ENCODE measurements at regions not wholly inside any gene's neighbourhood (a gene's known extent, or its start where the extent isn't known, plus 50 kb on each side); places are given as distances from the start of the nearest gene placed in this dataset.
A peak's percentile ranks its signal among the peaks of the same experiment; 100 is the strongest.

GRCh38 chr6:1247056-1247455 lies 64.8 kb upstream of the FOXQ1 start:
- no peak overlapping the region for H3K4me3 ChIP-seq
- no peaks in the 10 kb centered on the region for H4K20me1 ChIP-seq (ENCODE audit: insufficient read depth)
- in situ Hi-C loops (cut with MboI), result no loop called here
- TF ChIP-seq EZH2 (IDR thresholded peaks at IDR 0.05; ENCODE audit: insufficient read depth, poor library complexity, severe bottlenecking), result no peak
- no peak for TF ChIP-seq EZH2phosphoT487 (IDR thresholded peaks at IDR 0.05; ENCODE audit: insufficient read depth, low read depth)
- H3K27me3 ChIP-seq (replicated peaks; ENCODE audit: insufficient read depth), result peaks cover 14% of the 10 kb centered on the region; the same call in 1 of the 2 replicates
- no peaks in the 10 kb centered on the region for H3K9me2 ChIP-seq (ENCODE audit: insufficient read depth)
- H2AFZ ChIP-seq, result no peak overlapping the region
- H3K79me2 ChIP-seq (ENCODE audit: insufficient read depth), result no peaks in the 10 kb centered on the region
- no peak overlapping the region for H3K9ac ChIP-seq
- no peaks in the 10 kb centered on the region for H3K4me1 ChIP-seq (ENCODE audit: insufficient read depth)
- no peak for DNase-seq
- H3K27ac ChIP-seq, result no peak overlapping the region
- no peaks in the 10 kb centered on the region for H3F3A ChIP-seq (ENCODE audit: insufficient read depth)
- WGBS, 2 experiments (ENCODE audit: low coverage in 1 of 2, low lambda C conversion rate in 2 of 2, missing lambda C conversion rate in 2 of 2), result 52 to 61% methylated on average over 5 of the region's 5 CpGs
- no peaks in the 10 kb centered on the region for H3K36me3 ChIP-seq (ENCODE audit: low read depth)
- H3K4me2 ChIP-seq (ENCODE audit: unreplicated experiment), result no peak overlapping the region
- H3K9me3 ChIP-seq (ENCODE audit: low read depth), result no peaks in the 10 kb centered on the region

- H3K36me3 ChIP-seq (ENCODE audit: low read depth), result no peaks in the 10 kb centered on the region
- H4K20me1 ChIP-seq (ENCODE audit: insufficient read depth), result no peaks in the 10 kb centered on the region
- H3K4me2 ChIP-seq (ENCODE audit: unreplicated experiment), result no peak overlapping the region
- H3F3A ChIP-seq (ENCODE audit: insufficient read depth), result 0 out of 2 replicates have a peak, but pooled peaks cover 5% of the 10 kb centered on the region
- no peaks in the 10 kb centered on the region for H3K9me3 ChIP-seq (ENCODE audit: low read depth)
- no peak overlapping the region for H3K27ac ChIP-seq
- TF ChIP-seq EZH2 (IDR thresholded peaks at IDR 0.05; ENCODE audit: insufficient read depth, poor library complexity, severe bottlenecking) (no peak), EZH2phosphoT487 (IDR thresholded peaks at IDR 0.05; ENCODE audit: insufficient read depth, low read depth) (no peak)
- no peak overlapping the region for H2AFZ ChIP-seq
- in situ Hi-C loops (cut with MboI), result no loop called here
- H3K27me3 ChIP-seq (replicated peaks; ENCODE audit: insufficient read depth), result peaks cover 8% of the 10 kb centered on the region; the same call in 1 of the 2 replicates
- WGBS, 2 experiments (ENCODE audit: low coverage in 1 of 2, low lambda C conversion rate in 2 of 2, missing lambda C conversion rate in 2 of 2), result 56 to 62% methylated on average over 16 of the region's 16 CpGs
- H3K4me3 ChIP-seq, result no peak overlapping the region
- H3K9me2 ChIP-seq (ENCODE audit: insufficient read depth), result no peaks in the 10 kb centered on the region
- H3K79me2 ChIP-seq (ENCODE audit: insufficient read depth), result no peaks in the 10 kb centered on the region
- DNase-seq, result peak; percentile 55
- H3K4me1 ChIP-seq (ENCODE audit: insufficient read depth), result 0 out of 2 replicates have a peak, but pooled peaks cover 8% of the 10 kb centered on the region
- H3K9ac ChIP-seq, result no peak overlapping the region
Observed at GRCh38 chr6:1244941-1245340, 67.0 kb upstream of the FOXQ1 start.

GRCh38 chr6:1244278-1244677 lies 67.6 kb upstream of the FOXQ1 start:
- Histone ChIP-seq H3K9ac (no peak overlapping the region), H3K36me3 (ENCODE audit: low read depth) (no peaks in the 10 kb centered on the region), H3K9me3 (ENCODE audit: low read depth) (no peaks in the 10 kb centered on the region), H3K4me1 (ENCODE audit: insufficient read depth) (0 out of 2 replicates have a peak, but pooled peaks cover 8% of the 10 kb centered on the region), H3K4me2 (ENCODE audit: unreplicated experiment) (no peak overlapping the region), H3K79me2 (ENCODE audit: insufficient read depth) (no peaks in the 10 kb centered on the region), H4K20me1 (ENCODE audit: insufficient read depth) (no peaks in the 10 kb centered on the region), H2AFZ (no peak overlapping the region), H3K27ac (no peak overlapping the region), H3K27me3 (replicated peaks; ENCODE audit: insufficient read depth) (peaks cover 8% of the 10 kb centered on the region; the same call in 1 of the 2 replicates), H3K4me3 (no peak overlapping the region), H3K9me2 (ENCODE audit: insufficient read depth) (no peaks in the 10 kb centered on the region), H3F3A (ENCODE audit: insufficient read depth) (0 out of 2 replicates have a peak, but pooled peaks cover 5% of the 10 kb centered on the region)
- TF ChIP-seq EZH2phosphoT487 (IDR thresholded peaks at IDR 0.05; ENCODE audit: insufficient read depth, low read depth) (no peak), EZH2 (IDR thresholded peaks at IDR 0.05; ENCODE audit: insufficient read depth, poor library complexity, severe bottlenecking) (no peak)
- no peak for DNase-seq
- WGBS, 2 experiments (ENCODE audit: low coverage in 1 of 2, low lambda C conversion rate in 2 of 2, missing lambda C conversion rate in 2 of 2), result 85 to 93% methylated on average over 5 of the region's 5 CpGs
- in situ Hi-C loops (cut with MboI), result no loop called here

- Histone ChIP-seq H3K4me3 (no peak overlapping the region), H3K27me3 (replicated peaks; ENCODE audit: insufficient read depth) (peaks cover 3% of the 10 kb centered on the region; the same call in 1 of the 2 replicates), H3K9me3 (ENCODE audit: low read depth) (no peaks in the 10 kb centered on the region), H3K4me2 (ENCODE audit: unreplicated experiment) (no peak overlapping the region), H3K36me3 (ENCODE audit: low read depth) (no peaks in the 10 kb centered on the region), H3K27ac (no peak overlapping the region), H3K9me2 (ENCODE audit: insufficient read depth) (no peaks in the 10 kb centered on the region), H3K79me2 (ENCODE audit: insufficient read depth) (no peaks in the 10 kb centered on the region), H4K20me1 (ENCODE audit: insufficient read depth) (no peaks in the 10 kb centered on the region), H2AFZ (no peak overlapping the region), H3K9ac (no peak overlapping the region), H3K4me1 (ENCODE audit: insufficient read depth) (0 out of 2 replicates have a peak, but pooled peaks cover 8% of the 10 kb centered on the region), H3F3A (ENCODE audit: insufficient read depth) (0 out of 2 replicates have a peak, but pooled peaks cover 5% of the 10 kb centered on the region)
- TF ChIP-seq EZH2phosphoT487 (IDR thresholded peaks at IDR 0.05; ENCODE audit: insufficient read depth, low read depth) (no peak), EZH2 (IDR thresholded peaks at IDR 0.05; ENCODE audit: insufficient read depth, poor library complexity, severe bottlenecking) (no peak)
- in situ Hi-C loops (cut with MboI), result no loop called here
- 52 to 67% methylated on average over 3 of the region's 3 CpGs for WGBS, 2 experiments (ENCODE audit: low coverage in 1 of 2, low lambda C conversion rate in 2 of 2, missing lambda C conversion rate in 2 of 2)
- DNase-seq, result peak; percentile 35
Observed at GRCh38 chr6:1242446-1242845, 69.5 kb upstream of the FOXQ1 start.

All from GM23248 (cell line).